GM12878 (cell line): ENCODE measurements at regions not wholly inside any gene's neighbourhood (a gene's known extent, or its start where the extent isn't known, plus 50 kb on each side); places are given as distances from the start of the nearest gene placed in this dataset.

Experiments used
- ATAC-seq: fragments of 200-7000 bp; cut with Tn5 transposase; 3 replicates; pipeline ENCODE4 v1.9.1; 2020; ENCODE audit warnings: mild to moderate bottlenecking, moderate library complexity
- BruUV-seq: library from RNA; stranded (reverse); fragments of 400-500 nt; replicated peaks from 2 replicates; lab custom pipeline; 2021; lab: Mats Ljungman, UMichigan
- CTCF ChIA-PET: fragments of 300-600 bp; sonication (Branson Sonifier 250); formaldehyde crosslinking; extraction: SDS; loops from one replicate; lab custom pipeline; 2021; ENCODE audit warnings: inconsistent platforms; lab: Yijun Ruan, JAX
- POLR2A ChIA-PET: fragments of 350-600 bp; formaldehyde crosslinking; extraction: SDS; loops from one replicate; lab custom pipeline; 2021; ENCODE audit warnings: inconsistent platforms; lab: Charles Lee
- RAD21 ChIA-PET: fragments of 300-600 bp; sonication (Branson Sonifier 250); formaldehyde crosslinking; loops from one replicate; lab custom pipeline; 2023; ENCODE audit warnings: antibody characterized with exemption; ENCODE audit not compliant: unreplicated experiment; lab: Charles Lee
- SMC1A ChIA-PET: fragments of 300-600 bp; sonication (Branson Sonifier 250); formaldehyde crosslinking; loops from one replicate; lab custom pipeline; 2023; ENCODE audit not compliant: unreplicated experiment, uncharacterized antibody; lab: Charles Lee
- DNase-seq: peaks from one replicate; pipeline ENCODE4 v3.0.0-alpha.2; 2011; ENCODE audit warnings: low read depth, low spot score
- FAIRE-seq: peaks from 3 replicates; lab custom pipeline; 2011; peaks lifted over from hg19 to GRCh38; lab: Jason Lieb, UNC
- H2AFZ ChIP-seq: 2 replicates; pipeline ENCODE4 v1.6.0; 2011; ENCODE audit warnings: low read depth, low read length, control low read depth; ENCODE audit not compliant: control insufficient read depth
- H3K27ac ChIP-seq: 2 replicates; pipeline ENCODE4 v1.5.1; 2011; ENCODE audit warnings: control low read depth; ENCODE audit not compliant: control insufficient read depth, insufficient read depth
- H3K27me3 ChIP-seq, 2 experiments: replicated peaks in 1 of 2; 2 replicates each; pipeline versions ENCODE4 v1.6.0 to v1.6.1; 2011; ENCODE audit warnings: low read length in 1 of 2; ENCODE audit not compliant: control insufficient read depth in 2 of 2, insufficient read depth in 2 of 2
- H3K36me3 ChIP-seq, 2 experiments: 2 replicates each; pipeline ENCODE4 v1.5.1; 2011; ENCODE audit warnings: low read length in 1 of 2; ENCODE audit not compliant: control insufficient read depth in 2 of 2, insufficient read depth in 2 of 2
- H3K4me1 ChIP-seq: 2 replicates; pipeline ENCODE4 v1.6.1; 2011; ENCODE audit warnings: mild to moderate bottlenecking, low read length, moderate library complexity, mixed read lengths; ENCODE audit not compliant: control insufficient read depth, insufficient read depth
- H3K4me2 ChIP-seq: 2 replicates; pipeline ENCODE4 v1.6.0; 2011; ENCODE audit warnings: control low read depth; ENCODE audit not compliant: control insufficient read depth, insufficient read depth
- H3K4me3 ChIP-seq: fragments of 200-600 bp; sonication (generic); 2 replicates; pipeline ENCODE4 v1.5.1; 2016
- H3K79me2 ChIP-seq: 2 replicates; pipeline ENCODE4 v1.6.0; 2011; ENCODE audit warnings: low read length; ENCODE audit not compliant: control insufficient read depth, insufficient read depth
- H3K9ac ChIP-seq: 2 replicates; pipeline ENCODE4 v1.8.0; 2011; ENCODE audit warnings: low read length, control low read depth, mixed read lengths; ENCODE audit not compliant: control insufficient read depth, insufficient read depth
- H3K9me3 ChIP-seq: replicated peaks from 3 replicates; pipeline ENCODE4 v1.5.1; 2011; ENCODE audit warnings: mild to moderate bottlenecking, low read length; ENCODE audit not compliant: control insufficient read depth, insufficient read depth
- H4K20me1 ChIP-seq: 2 replicates; pipeline ENCODE4 v1.6.0; 2011; ENCODE audit not compliant: control insufficient read depth, insufficient read depth
- ATF7 ChIP-seq: fragments of 450-650 bp; IDR thresholded peaks from 2 replicates; pipeline ENCODE4 v1.6.1; 2016; ENCODE audit warnings: low read depth, mild to moderate bottlenecking
- CHD4 ChIP-seq: fragments of 200-600 bp; sonication (generic); IDR thresholded peaks from 2 replicates; pipeline ENCODE4 v1.6.1; 2016; ENCODE audit warnings: mild to moderate bottlenecking
- CREM ChIP-seq: IDR thresholded peaks from 2 replicates; pipeline ENCODE4 v1.6.1; 2014; ENCODE audit warnings: antibody characterized with exemption, low read depth
- GABPA ChIP-seq: IDR thresholded peaks from 2 replicates; pipeline ENCODE4 v1.6.1; 2014; ENCODE audit warnings: antibody characterized with exemption, low read depth, mild to moderate bottlenecking, inconsistent platforms
- KDM1A ChIP-seq: fragments of 200-600 bp; sonication (generic); IDR thresholded peaks from 2 replicates; pipeline ENCODE4 v1.6.1; 2016; ENCODE audit warnings: borderline replicate concordance
- LARP7 ChIP-seq: fragments of 450-650 bp; IDR thresholded peaks from 2 replicates; pipeline ENCODE4 v1.6.1; 2017; ENCODE audit warnings: mild to moderate bottlenecking
- NFIC ChIP-seq: IDR thresholded peaks from 2 replicates; pipeline ENCODE4 v1.6.1; 2012; ENCODE audit warnings: low read depth, mild to moderate bottlenecking, inconsistent platforms, low read length, moderate library complexity
- NRF1 ChIP-seq: conservative IDR thresholded peaks from 2 replicates; pipeline ENCODE4 v1.6.1; 2011; ENCODE audit warnings: mild to moderate bottlenecking, low read depth, low read length, improper control_type of control experiment
- POLR2A ChIP-seq: IDR thresholded peaks from 2 replicates; pipeline ENCODE4 v1.6.1; 2011; ENCODE audit warnings: low read depth, mild to moderate bottlenecking, low read length
- RAD21 ChIP-seq: IDR thresholded peaks from 2 replicates; pipeline ENCODE4 v1.6.1; 2011; ENCODE audit warnings: mild to moderate bottlenecking, low read depth, low read length, moderate library complexity; ENCODE audit not compliant: insufficient read depth
- SIN3A ChIP-seq: IDR thresholded peaks from 2 replicates; pipeline ENCODE4 v1.6.1; 2012; ENCODE audit warnings: low read depth, low read length, improper control_type of control experiment
- SMC3 ChIP-seq: IDR thresholded peaks from 2 replicates; pipeline ENCODE4 v1.6.1; 2011; ENCODE audit warnings: low read length, improper control_type of control experiment, borderline replicate concordance
- SREBF1 ChIP-seq: IDR thresholded peaks from 2 replicates; pipeline ENCODE4 v1.6.1; 2012; ENCODE audit warnings: mild to moderate bottlenecking, low read length
- SREBF2 ChIP-seq: IDR thresholded peaks from 2 replicates; pipeline ENCODE4 v1.6.1; 2012; ENCODE audit warnings: mild to moderate bottlenecking, low read length
- YY1 ChIP-seq: IDR thresholded peaks from 2 replicates; pipeline ENCODE4 v1.6.1; 2011; ENCODE audit warnings: low read depth, mild to moderate bottlenecking, low read length
- ZNF24 ChIP-seq: fragments of 450-650 bp; IDR thresholded peaks from 2 replicates; pipeline ENCODE4 v1.6.1; 2017; ENCODE audit warnings: antibody characterized with exemption, mild to moderate bottlenecking
- WGBS: methylation state at CpG from one replicate; pipeline ENCODE4 v1.1.6; 2016; ENCODE audit warnings: low lambda C conversion rate; ENCODE audit not compliant: insufficient replicate concordance, insufficient coverage; ENCODE audit errors: missing lambda C conversion rate; 5-methylcytosine and 5-hydroxymethylcytosine counted together
- in situ Hi-C: fragments of 300-500 bp; cut with MboI; formaldehyde crosslinking; loops from 9 replicates; pipeline ENCODE4 v1.14.3; 2018; ENCODE audit warnings: mixed read lengths
- intact Hi-C: fragments of 100-400 bp; cut with micrococcal nuclease; formaldehyde crosslinking; loops from one replicate; pipeline ENCODE4 v1.14.2; 2022; ENCODE audit not compliant: unreplicated experiment
- TF ChIP-seq, protein P1 (sequence below): fragments of 150-350 bp; IDR thresholded peaks from 2 replicates; pipeline ENCODE4 v1.6.1; 2016; ENCODE audit warnings: low read depth, low read length
- TF ChIP-seq, protein P2 (sequence below): IDR thresholded peaks from 2 replicates; pipeline ENCODE4 v1.6.1; 2012; ENCODE audit warnings: low read depth, low read length, improper control_type of control experiment
- TF ChIP-seq, protein P3 (sequence below): fragments of 450-650 bp; conservative IDR thresholded peaks from 2 replicates; pipeline ENCODE4 v1.6.1; 2017; ENCODE audit warnings: mild to moderate bottlenecking, moderate library complexity
- TF ChIP-seq, protein P4 (sequence below): fragments of 450-650 bp; formaldehyde crosslinking; IDR thresholded peaks from 2 replicates; pipeline ENCODE4 v1.4.0; 2022; ENCODE audit warnings: mild to moderate bottlenecking, moderate library complexity

DNA sequence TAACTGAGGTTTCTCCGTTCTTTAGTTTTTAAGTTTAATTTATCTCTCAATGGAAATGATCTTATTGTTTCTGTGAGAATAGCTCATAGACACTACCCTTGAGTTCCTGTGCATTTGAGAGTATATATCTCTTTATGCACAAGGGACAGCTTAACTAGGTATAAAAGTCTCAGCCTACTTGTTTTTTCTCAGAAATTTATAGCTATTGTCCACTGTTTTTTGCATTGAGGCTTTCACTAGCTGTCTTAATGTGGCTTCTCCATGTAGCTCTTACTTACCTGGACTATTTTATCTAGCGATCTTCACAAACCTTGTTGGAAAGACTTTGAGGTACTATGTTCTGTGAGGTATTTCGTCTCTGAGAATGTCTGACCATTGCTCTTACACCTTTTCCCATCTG is 153.9 kb upstream of the RTL1 start (continued):
- TF ChIP-seq, protein P1, sequence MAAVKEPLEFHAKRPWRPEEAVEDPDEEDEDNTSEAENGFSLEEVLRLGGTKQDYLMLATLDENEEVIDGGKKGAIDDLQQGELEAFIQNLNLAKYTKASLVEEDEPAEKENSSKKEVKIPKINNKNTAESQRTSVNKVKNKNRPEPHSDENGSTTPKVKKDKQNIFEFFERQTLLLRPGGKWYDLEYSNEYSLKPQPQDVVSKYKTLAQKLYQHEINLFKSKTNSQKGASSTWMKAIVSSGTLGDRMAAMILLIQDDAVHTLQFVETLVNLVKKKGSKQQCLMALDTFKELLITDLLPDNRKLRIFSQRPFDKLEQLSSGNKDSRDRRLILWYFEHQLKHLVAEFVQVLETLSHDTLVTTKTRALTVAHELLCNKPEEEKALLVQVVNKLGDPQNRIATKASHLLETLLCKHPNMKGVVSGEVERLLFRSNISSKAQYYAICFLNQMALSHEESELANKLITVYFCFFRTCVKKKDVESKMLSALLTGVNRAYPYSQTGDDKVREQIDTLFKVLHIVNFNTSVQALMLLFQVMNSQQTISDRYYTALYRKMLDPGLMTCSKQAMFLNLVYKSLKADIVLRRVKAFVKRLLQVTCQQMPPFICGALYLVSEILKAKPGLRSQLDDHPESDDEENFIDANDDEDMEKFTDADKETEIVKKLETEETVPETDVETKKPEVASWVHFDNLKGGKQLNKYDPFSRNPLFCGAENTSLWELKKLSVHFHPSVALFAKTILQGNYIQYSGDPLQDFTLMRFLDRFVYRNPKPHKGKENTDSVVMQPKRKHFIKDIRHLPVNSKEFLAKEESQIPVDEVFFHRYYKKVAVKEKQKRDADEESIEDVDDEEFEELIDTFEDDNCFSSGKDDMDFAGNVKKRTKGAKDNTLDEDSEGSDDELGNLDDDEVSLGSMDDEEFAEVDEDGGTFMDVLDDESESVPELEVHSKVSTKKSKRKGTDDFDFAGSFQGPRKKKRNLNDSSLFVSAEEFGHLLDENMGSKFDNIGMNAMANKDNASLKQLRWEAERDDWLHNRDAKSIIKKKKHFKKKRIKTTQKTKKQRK = no peak
- no peak for TF ChIP-seq POLR2A
- TF ChIP-seq RAD21 = no peak
- TF ChIP-seq CREM = no peak
- no peak for TF ChIP-seq SREBF2
- TF ChIP-seq, protein P2, sequence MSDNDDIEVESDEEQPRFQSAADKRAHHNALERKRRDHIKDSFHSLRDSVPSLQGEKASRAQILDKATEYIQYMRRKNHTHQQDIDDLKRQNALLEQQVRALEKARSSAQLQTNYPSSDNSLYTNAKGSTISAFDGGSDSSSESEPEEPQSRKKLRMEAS = no peak
- no peak for TF ChIP-seq NRF1
- TF ChIP-seq LARP7 = no peak
- no peak for TF ChIP-seq CHD4
- no peak for TF ChIP-seq SMC3
- TF ChIP-seq NFIC = no peak
- TF ChIP-seq ATF7 = no peak
- no peak for TF ChIP-seq SREBF1

DNA sequence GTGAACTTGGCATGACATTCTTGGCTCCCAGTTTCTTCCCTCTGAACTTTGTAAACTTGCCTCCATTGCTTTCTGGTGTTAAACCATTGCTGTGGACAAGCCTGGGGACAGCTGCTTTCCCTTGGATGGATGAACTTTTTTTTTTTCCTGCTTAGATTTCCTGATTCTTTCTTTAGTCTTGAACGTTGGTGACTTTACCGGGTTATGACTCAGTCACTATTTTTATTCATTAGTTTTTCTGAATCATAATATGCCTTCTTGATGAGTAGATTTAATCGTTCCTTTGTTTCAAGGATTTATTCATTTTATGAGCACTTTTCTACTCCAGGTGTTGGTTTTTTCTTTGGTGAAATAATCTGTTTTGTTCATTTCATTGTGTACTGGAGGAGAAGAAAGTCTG is 155.0 kb upstream of the RTL1 start:
- Histone ChIP-seq H3K4me2 (no peak overlapping the region), H3K27me3 (no peaks in the 10 kb centered on the region), H3K4me3 (no peak overlapping the region), H3K79me2 (no peaks in the 10 kb centered on the region), H3K4me1 (no peaks in the 10 kb centered on the region), H3K9me3 (no peaks in the 10 kb centered on the region; the same call in 2 of the 3 replicates), H2AFZ (no peak overlapping the region), H4K20me1 (no peaks in the 10 kb centered on the region), H3K9ac (no peak overlapping the region), H3K36me3 (no peaks in the 10 kb centered on the region), H3K27ac (no peak overlapping the region)
- DNase-seq = no peak
- ChIA-PET SMC1A (no interaction called here), RAD21 (no interaction called here), POLR2A (no interaction called here), CTCF (no interaction called here)
- no TSS peak for BruUV-seq
- 0% methylated on average over 3 of the region's 3 CpGs for WGBS
- intact Hi-C loops (no loop called here), in situ Hi-C loops (no loop called here)
- no peak for FAIRE-seq
- ATAC-seq = no peak
- TF ChIP-seq, protein P3, sequence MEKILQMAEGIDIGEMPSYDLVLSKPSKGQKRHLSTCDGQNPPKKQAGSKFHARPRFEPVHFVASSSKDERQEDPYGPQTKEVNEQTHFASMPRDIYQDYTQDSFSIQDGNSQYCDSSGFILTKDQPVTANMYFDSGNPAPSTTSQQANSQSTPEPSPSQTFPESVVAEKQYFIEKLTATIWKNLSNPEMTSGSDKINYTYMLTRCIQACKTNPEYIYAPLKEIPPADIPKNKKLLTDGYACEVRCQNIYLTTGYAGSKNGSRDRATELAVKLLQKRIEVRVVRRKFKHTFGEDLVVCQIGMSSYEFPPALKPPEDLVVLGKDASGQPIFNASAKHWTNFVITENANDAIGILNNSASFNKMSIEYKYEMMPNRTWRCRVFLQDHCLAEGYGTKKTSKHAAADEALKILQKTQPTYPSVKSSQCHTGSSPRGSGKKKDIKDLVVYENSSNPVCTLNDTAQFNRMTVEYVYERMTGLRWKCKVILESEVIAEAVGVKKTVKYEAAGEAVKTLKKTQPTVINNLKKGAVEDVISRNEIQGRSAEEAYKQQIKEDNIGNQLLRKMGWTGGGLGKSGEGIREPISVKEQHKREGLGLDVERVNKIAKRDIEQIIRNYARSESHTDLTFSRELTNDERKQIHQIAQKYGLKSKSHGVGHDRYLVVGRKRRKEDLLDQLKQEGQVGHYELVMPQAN = no peak
- TF ChIP-seq YY1 = no peak
- TF ChIP-seq SIN3A = no peak
- TF ChIP-seq SREBF2 = no peak
- TF ChIP-seq, protein P4, sequence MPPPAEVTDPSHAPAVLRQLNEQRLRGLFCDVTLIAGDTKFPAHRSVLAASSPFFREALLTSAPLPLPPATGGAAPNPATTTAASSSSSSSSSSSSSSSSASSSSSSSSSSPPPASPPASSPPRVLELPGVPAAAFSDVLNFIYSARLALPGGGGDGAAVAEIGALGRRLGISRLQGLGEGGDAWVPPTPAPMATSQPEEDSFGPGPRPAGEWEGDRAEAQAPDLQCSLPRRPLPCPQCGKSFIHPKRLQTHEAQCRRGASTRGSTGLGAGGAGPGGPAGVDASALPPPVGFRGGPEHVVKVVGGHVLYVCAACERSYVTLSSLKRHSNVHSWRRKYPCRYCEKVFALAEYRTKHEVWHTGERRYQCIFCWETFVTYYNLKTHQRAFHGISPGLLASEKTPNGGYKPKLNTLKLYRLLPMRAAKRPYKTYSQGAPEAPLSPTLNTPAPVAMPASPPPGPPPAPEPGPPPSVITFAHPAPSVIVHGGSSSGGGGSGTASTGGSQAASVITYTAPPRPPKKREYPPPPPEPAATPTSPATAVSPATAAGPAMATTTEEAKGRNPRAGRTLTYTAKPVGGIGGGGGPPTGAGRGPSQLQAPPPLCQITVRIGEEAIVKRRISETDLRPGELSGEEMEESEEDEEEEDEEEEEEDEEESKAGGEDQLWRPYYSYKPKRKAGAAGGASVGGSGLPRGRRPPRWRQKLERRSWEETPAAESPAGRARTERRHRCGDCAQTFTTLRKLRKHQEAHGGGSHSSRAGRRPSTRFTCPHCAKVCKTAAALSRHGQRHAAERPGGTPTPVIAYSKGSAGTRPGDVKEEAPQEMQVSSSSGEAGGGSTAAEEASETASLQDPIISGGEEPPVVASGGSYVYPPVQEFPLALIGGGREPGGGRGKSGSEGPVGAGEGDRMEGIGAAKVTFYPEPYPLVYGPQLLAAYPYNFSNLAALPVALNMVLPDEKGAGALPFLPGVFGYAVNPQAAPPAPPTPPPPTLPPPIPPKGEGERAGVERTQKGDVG (CRISPR knock-in tag) = no peak
- TF ChIP-seq GABPA = no peak
- TF ChIP-seq KDM1A = no peak
- TF ChIP-seq ZNF24 = no peak
